ENCODE measurements at regions not wholly inside any gene's neighbourhood (a gene's known extent, or its start where the extent isn't known, plus 50 kb on each side); places are given as distances from the start of the nearest gene placed in this dataset.

- TF ChIP-seq EZH2 (IDR thresholded peaks at IDR 0.05), result no peak
- TF ChIP-seq CTCF (IDR thresholded peaks at IDR 0.05), result no peak
- no peak for TF ChIP-seq EZH2phosphoT487 (IDR thresholded peaks at IDR 0.05)
Observed at GRCh38 chr1:191074881-191075280, 597.2 kb upstream of the BRINP3 start.
